Nephron (organoid): ENCODE measurements at regions not wholly inside any gene's neighbourhood (a gene's known extent, or its start where the extent isn't known, plus 50 kb on each side); places are given as distances from the start of the nearest gene placed in this dataset.

Source experiments
- H3K27ac Mint-ChIP-seq, 3 experiments: 2 replicates each; pipeline ENCODE4 v1.8.0; 2020; ENCODE audit warnings: mixed read lengths in 3 of 3, mild to moderate bottlenecking in 2 of 3, moderate library complexity in 1 of 3
- H3K27me3 Mint-ChIP-seq: 2 replicates; pipeline ENCODE4 v1.8.0; 2021; ENCODE audit warnings: low read depth, mild to moderate bottlenecking, moderate library complexity, mixed read lengths
- H3K36me3 Mint-ChIP-seq: 2 replicates; pipeline ENCODE4 v1.8.0; 2020; ENCODE audit warnings: low read depth, mixed read lengths
- H3K4me1 Mint-ChIP-seq: 2 replicates; pipeline ENCODE4 v1.8.0; 2020; ENCODE audit warnings: mixed read lengths
- H3K4me3 Mint-ChIP-seq, 3 experiments: 2 replicates each; pipeline ENCODE4 v1.8.0; 2020; ENCODE audit warnings: mild to moderate bottlenecking in 3 of 3, mixed read lengths in 3 of 3, moderate library complexity in 2 of 3
- H3K9me3 Mint-ChIP-seq: 2 replicates; pipeline ENCODE4 v1.8.0; 2020; ENCODE audit warnings: mixed read lengths
- CTCF ChIP-seq, 3 experiments: fragments of 200-600 bp; sonication (generic); IDR thresholded peaks; one replicate each; pipeline ENCODE4 v1.5.0; 2021; ENCODE audit warnings: antibody characterized with exemption in 3 of 3; ENCODE audit not compliant: unreplicated experiment in 3 of 3

GRCh38 chr3:176737480-176738110 is 459.7 kb downstream of the TBL1XR1 start:
- no peak overlapping the region for H3K4me3 Mint-ChIP-seq

GRCh38 chr3:176734146-176734545 is 463.1 kb downstream of the TBL1XR1 start:
- Mint-ChIP-seq H3K4me1 (no peaks in the 10 kb centered on the region), H3K4me3 (no peak overlapping the region), H3K27ac (no peak overlapping the region), H3K36me3 (no peaks in the 10 kb centered on the region), H3K27me3 (no peaks in the 10 kb centered on the region), H3K9me3 (no peaks in the 10 kb centered on the region)
- no peak for TF ChIP-seq CTCF (IDR thresholded peaks at IDR 0.05; ENCODE audit: unreplicated experiment in 3 of 3)

More at GRCh38 chr3:176737480-176738110, 459.7 kb downstream of the TBL1XR1 start:
- H3K36me3 Mint-ChIP-seq: no peaks in the 10 kb centered on the region
- no peak overlapping the region for H3K27ac Mint-ChIP-seq
- no peaks in the 10 kb centered on the region for H3K27me3 Mint-ChIP-seq
- no peaks in the 10 kb centered on the region for H3K4me1 Mint-ChIP-seq
- TF ChIP-seq CTCF (IDR thresholded peaks at IDR 0.05; ENCODE audit: unreplicated experiment in 3 of 3): no peak
- peaks cover 3% of the 10 kb centered on the region for H3K9me3 Mint-ChIP-seq

- no peak overlapping the region for H3K4me3 Mint-ChIP-seq
- TF ChIP-seq CTCF (IDR thresholded peaks at IDR 0.05; ENCODE audit: unreplicated experiment in 3 of 3): no peak
- H3K27ac Mint-ChIP-seq: no peak overlapping the region
- no peaks in the 10 kb centered on the region for H3K4me1 Mint-ChIP-seq
- H3K36me3 Mint-ChIP-seq: no peaks in the 10 kb centered on the region
- peaks cover 5% of the 10 kb centered on the region for H3K9me3 Mint-ChIP-seq
- H3K27me3 Mint-ChIP-seq: no peaks in the 10 kb centered on the region
These were observed 472.9 kb downstream of the TBL1XR1 start for GRCh38 chr3:176724394-176724759.

GRCh38 chr3:176723758-176724393 is 473.4 kb downstream of the TBL1XR1 start:
- no peaks in the 10 kb centered on the region for H3K4me1 Mint-ChIP-seq
- no peak overlapping the region for H3K4me3 Mint-ChIP-seq
- no peak for TF ChIP-seq CTCF (IDR thresholded peaks at IDR 0.05; ENCODE audit: unreplicated experiment in 3 of 3)

GRCh38 chr3:176714034-176714433 is 483.2 kb downstream of the TBL1XR1 start:
- H3K36me3 Mint-ChIP-seq: no peaks in the 10 kb centered on the region
- no peaks in the 10 kb centered on the region for H3K9me3 Mint-ChIP-seq
- no peak for TF ChIP-seq CTCF (IDR thresholded peaks at IDR 0.05; ENCODE audit: unreplicated experiment in 3 of 3)
- H3K27ac Mint-ChIP-seq: no peak overlapping the region
- no peaks in the 10 kb centered on the region for H3K4me1 Mint-ChIP-seq
- no peak overlapping the region for H3K4me3 Mint-ChIP-seq
- no peaks in the 10 kb centered on the region for H3K27me3 Mint-ChIP-seq

More at GRCh38 chr3:176723758-176724393, 473.4 kb downstream of the TBL1XR1 start:
- H3K36me3 Mint-ChIP-seq: no peaks in the 10 kb centered on the region
- no peak overlapping the region for H3K27ac Mint-ChIP-seq
- no peaks in the 10 kb centered on the region for H3K27me3 Mint-ChIP-seq
- H3K9me3 Mint-ChIP-seq: peaks cover 5% of the 10 kb centered on the region

- TF ChIP-seq CTCF (IDR thresholded peaks at IDR 0.05; ENCODE audit: unreplicated experiment in 3 of 3): no peak
- Mint-ChIP-seq H3K27ac (no peak overlapping the region), H3K4me3 (no peak overlapping the region)
These were observed 485.1 kb downstream of the TBL1XR1 start for GRCh38 chr3:176712191-176712590.

More at GRCh38 chr3:176712191-176712590, 485.1 kb downstream of the TBL1XR1 start:
- Mint-ChIP-seq H3K4me1 (no peaks in the 10 kb centered on the region), H3K36me3 (no peaks in the 10 kb centered on the region), H3K27me3 (no peaks in the 10 kb centered on the region), H3K9me3 (peaks cover 6% of the 10 kb centered on the region)
